ENCODE measurements at regions not wholly inside any gene's neighbourhood (a gene's known extent, or its start where the extent isn't known, plus 50 kb on each side); places are given as distances from the start of the nearest gene placed in this dataset.

GRCh38 chr1:47699492-47700235 lies 261.8 kb downstream of the FOXD2 start:
- no peak for TF ChIP-seq CTCF (conservative IDR thresholded peaks at IDR 0.05; ENCODE audit: low read length)
- no peak for TF ChIP-seq EZH2phosphoT487 (IDR thresholded peaks at IDR 0.05; ENCODE audit: borderline replicate concordance)

Data from Loucy (cell line).